IMR-90 (cell line): ENCODE measurements at regions not wholly inside any gene's neighbourhood (a gene's known extent, or its start where the extent isn't known, plus 50 kb on each side); places are given as distances from the start of the nearest gene placed in this dataset.

Experiments
- ATAC-seq: fragments of 200-7000 bp; cut with Tn5 transposase; 2 replicates; pipeline ENCODE4 v1.9.1; 2020; ENCODE audit warnings: low read depth, mild to moderate bottlenecking, moderate library complexity
- BruUV-seq: library from RNA; stranded (reverse); fragments of 400-500 nt; replicated peaks from 2 replicates; lab custom pipeline; 2021; lab: Mats Ljungman, UMichigan
- CTCF ChIA-PET: fragments of 300-600 bp; formaldehyde crosslinking; extraction: SDS; loops from one replicate; lab custom pipeline; 2021; ENCODE audit warnings: antibody characterized with exemption; lab: Yijun Ruan, JAX
- POLR2A ChIA-PET: fragments of 300-600 bp; sonication (Branson Sonifier 250); formaldehyde crosslinking; loops from one replicate; lab custom pipeline; 2022; ENCODE audit warnings: antibody characterized with exemption; ENCODE audit not compliant: unreplicated experiment; lab: Charles Lee
- DNase-seq: peaks from one replicate; pipeline ENCODE4 v3.0.0; 2013
- H2AFZ ChIP-seq: replicated peaks from 2 replicates; pipeline ENCODE3; 2013; ENCODE audit warnings: low read length, mild to moderate bottlenecking; ENCODE audit not compliant: poor library complexity
- H2AK5ac ChIP-seq: 2 replicates; pipeline ENCODE4 v1.6.1; 2013; ENCODE audit warnings: low read depth, low read length, inconsistent platforms
- H2AK9ac ChIP-seq: replicated peaks from 2 replicates; pipeline ENCODE3; 2013; ENCODE audit warnings: mild to moderate bottlenecking, low read depth, low read length, moderate library complexity; ENCODE audit not compliant: poor library complexity
- H2BK120ac ChIP-seq: 2 replicates; pipeline ENCODE4 v1.6.1; 2013; ENCODE audit warnings: low read depth, low read length, inconsistent platforms
- H2BK15ac ChIP-seq: 3 replicates; pipeline ENCODE4 v1.6.1; 2013; ENCODE audit warnings: low read depth, low read length, inconsistent platforms
- H2BK20ac ChIP-seq: 2 replicates; pipeline ENCODE4 v1.6.1; 2013; ENCODE audit warnings: low read depth, mild to moderate bottlenecking, inconsistent platforms, low read length, moderate library complexity
- H2BK5ac ChIP-seq: 2 replicates; pipeline ENCODE4 v1.6.1; 2013; ENCODE audit warnings: mild to moderate bottlenecking, low read depth, low read length, inconsistent platforms; ENCODE audit not compliant: poor library complexity, severe bottlenecking
- H3K14ac ChIP-seq: replicated peaks from 2 replicates; pipeline ENCODE4 v1.6.1; 2013; ENCODE audit warnings: low read depth, low read length, inconsistent platforms
- H3K18ac ChIP-seq: 2 replicates; pipeline ENCODE4 v1.6.1; 2013; ENCODE audit warnings: low read depth, low read length, control low read depth
- H3K23ac ChIP-seq: 2 replicates; pipeline ENCODE4 v1.6.1; 2013; ENCODE audit warnings: low read depth, low read length, inconsistent platforms
- H3K27ac ChIP-seq: 2 replicates; pipeline ENCODE4 v1.5.1; 2013; ENCODE audit warnings: mild to moderate bottlenecking, control low read depth, low read length; ENCODE audit not compliant: insufficient read depth
- H3K27me3 ChIP-seq: 2 replicates; pipeline ENCODE4 v1.6.1; 2013; ENCODE audit warnings: low read length; ENCODE audit not compliant: control insufficient read depth, insufficient read depth
- H3K36me3 ChIP-seq: 2 replicates; pipeline ENCODE4 v1.6.1; 2013; ENCODE audit warnings: low read length, mixed read lengths; ENCODE audit not compliant: control insufficient read depth, insufficient read depth
- H3K4ac ChIP-seq: 2 replicates; pipeline ENCODE4 v1.6.1; 2013; ENCODE audit warnings: low read depth, low read length, inconsistent platforms
- H3K4me1 ChIP-seq: 2 replicates; pipeline ENCODE4 v1.6.1; 2013; ENCODE audit warnings: low read length, mixed read lengths; ENCODE audit not compliant: control insufficient read depth, insufficient read depth
- H3K4me2 ChIP-seq: 2 replicates; pipeline ENCODE4 v1.6.1; 2013; ENCODE audit warnings: low read depth, mild to moderate bottlenecking, control low read depth, low read length, moderate library complexity
- H3K4me3 ChIP-seq: 2 replicates; pipeline ENCODE4 v1.5.1; 2013; ENCODE audit warnings: low read depth, mild to moderate bottlenecking, control low read depth, low read length, moderate library complexity; ENCODE audit not compliant: insufficient read depth
- H3K56ac ChIP-seq: 2 replicates; pipeline ENCODE4 v1.6.1; 2013; ENCODE audit warnings: low read length, inconsistent platforms; ENCODE audit not compliant: insufficient read depth; ENCODE audit errors: extremely low read depth
- H3K79me1 ChIP-seq, 2 experiments: 2 replicates each; pipeline ENCODE4 v1.6.1; 2013; ENCODE audit warnings: low read length in 2 of 2, inconsistent platforms in 1 of 2, low read depth in 1 of 2
- H3K9ac ChIP-seq: 2 replicates; pipeline ENCODE4 v1.6.1; 2013; ENCODE audit warnings: low read depth, low read length, control low read depth
- H3K9me1 ChIP-seq: 2 replicates; pipeline ENCODE4 v1.6.1; 2013; ENCODE audit warnings: low read length, inconsistent platforms; ENCODE audit not compliant: insufficient read depth
- H3K9me3 ChIP-seq: 2 replicates; pipeline ENCODE4 v1.6.1; 2013; ENCODE audit warnings: low read length; ENCODE audit not compliant: control insufficient read depth, insufficient read depth
- H4K20me1 ChIP-seq: 2 replicates; pipeline ENCODE4 v1.6.1; 2013; ENCODE audit warnings: low read length, inconsistent platforms; ENCODE audit not compliant: insufficient read depth
- H4K5ac ChIP-seq: 2 replicates; pipeline ENCODE4 v1.6.1; 2013; ENCODE audit warnings: mild to moderate bottlenecking, low read depth, low read length, control low read depth
- H4K8ac ChIP-seq, 2 experiments: 2 replicates each; pipeline ENCODE4 v1.6.1; 2013; ENCODE audit warnings: low read depth in 2 of 2, low read length in 2 of 2, control low read depth in 1 of 2, inconsistent platforms in 1 of 2
- H4K91ac ChIP-seq: 2 replicates; pipeline ENCODE4 v1.6.1; 2013; ENCODE audit warnings: low read depth, low read length, inconsistent platforms; ENCODE audit not compliant: insufficient read depth
- BHLHE40 ChIP-seq: fragments of 150-350 bp; IDR thresholded peaks from 2 replicates; pipeline ENCODE4 v1.6.1; 2016; ENCODE audit warnings: mild to moderate bottlenecking, low read depth, low read length
- CEBPB ChIP-seq: IDR thresholded peaks from 2 replicates; pipeline ENCODE4 v1.6.1; 2012; ENCODE audit warnings: low read depth, low read length, improper control_type of control experiment
- CHD1 ChIP-seq: IDR thresholded peaks from 2 replicates; pipeline ENCODE4 v1.6.1; 2012; ENCODE audit warnings: low read depth, low read length, improper control_type of control experiment
- FOS ChIP-seq: fragments of 150-350 bp; IDR thresholded peaks from 2 replicates; pipeline ENCODE4 v1.6.1; 2016; ENCODE audit warnings: low read depth, low read length
- MAFK ChIP-seq: IDR thresholded peaks from 2 replicates; pipeline ENCODE4 v1.6.1; 2012; ENCODE audit warnings: low read depth, low read length, improper control_type of control experiment
- MAZ ChIP-seq: IDR thresholded peaks from 2 replicates; pipeline ENCODE4 v1.6.1; 2012; ENCODE audit warnings: low read depth, mild to moderate bottlenecking, low read length, improper control_type of control experiment, moderate library complexity, borderline replicate concordance
- MXI1 ChIP-seq: IDR thresholded peaks from 2 replicates; pipeline ENCODE4 v1.6.1; 2012; ENCODE audit warnings: low read depth, mild to moderate bottlenecking, low read length, moderate library complexity, borderline replicate concordance
- NFE2L2 ChIP-seq: fragments of 150-350 bp; IDR thresholded peaks from 2 replicates; pipeline ENCODE4 v1.6.1; 2016; ENCODE audit warnings: low read depth, mild to moderate bottlenecking, low read length
- POLR2A ChIP-seq: IDR thresholded peaks from 2 replicates; pipeline ENCODE4 v1.6.1; 2012; ENCODE audit warnings: mild to moderate bottlenecking, low read depth, low read length
- RAD21 ChIP-seq: IDR thresholded peaks from 2 replicates; pipeline ENCODE4 v1.6.1; 2012; ENCODE audit warnings: low read length, improper control_type of control experiment
- RFX5 ChIP-seq: IDR thresholded peaks from 2 replicates; pipeline ENCODE4 v1.8.0; 2012; ENCODE audit warnings: low read depth, mild to moderate bottlenecking, low read length, moderate library complexity
- SMC3 ChIP-seq: fragments of 150-350 bp; IDR thresholded peaks from 2 replicates; pipeline ENCODE4 v1.6.1; 2016; ENCODE audit warnings: low read depth, mild to moderate bottlenecking, antibody characterized with exemption, low read length, moderate library complexity
- WGBS, 2 experiments: methylation state at CpG; one replicate each; pipeline versions ENCODE4 v1.1.5 to v1.1.7; 2013; ENCODE audit warnings: missing lambda C conversion rate in 2 of 2; ENCODE audit not compliant: insufficient read length in 1 of 2; ENCODE audit errors: extremely low coverage in 2 of 2; 5-methylcytosine and 5-hydroxymethylcytosine counted together
- dilution Hi-C: fragments of 300-500 bp; cut with HindIII; formaldehyde crosslinking; loops from one replicate; pipeline ENCODE4 v1.14.3; 2018; ENCODE audit warnings: low sequenced_read_pairs; ENCODE audit not compliant: unreplicated experiment
- in situ Hi-C: fragments of 300-500 bp; cut with MboI; formaldehyde crosslinking; loops from 3 replicates; pipeline ENCODE4 v1.14.3; 2019; ENCODE audit warnings: low sequenced_read_pairs, inconsistent platforms, mixed read lengths
- intact Hi-C: fragments of 100-400 bp; cut with micrococcal nuclease; formaldehyde crosslinking; loops from 2 replicates; pipeline ENCODE4 v1.10.0; 2022
- TF ChIP-seq, protein P1 (sequence below): fragments of 150-350 bp; IDR thresholded peaks from 2 replicates; pipeline ENCODE4 v1.6.1; 2016; ENCODE audit warnings: low read depth, mild to moderate bottlenecking, low read length, moderate library complexity, borderline replicate concordance
- TF ChIP-seq, protein P2 (sequence below): fragments of 150-350 bp; IDR thresholded peaks from 2 replicates; pipeline ENCODE4 v1.6.1; 2017; ENCODE audit warnings: mild to moderate bottlenecking, antibody characterized with exemption, low read length, low read depth
- TF ChIP-seq, protein P3 (sequence below): conservative IDR thresholded peaks from 2 replicates; pipeline ENCODE4 v1.5.1; 2012; ENCODE audit warnings: mild to moderate bottlenecking, low read depth, low read length, improper control_type of control experiment

DNA sequence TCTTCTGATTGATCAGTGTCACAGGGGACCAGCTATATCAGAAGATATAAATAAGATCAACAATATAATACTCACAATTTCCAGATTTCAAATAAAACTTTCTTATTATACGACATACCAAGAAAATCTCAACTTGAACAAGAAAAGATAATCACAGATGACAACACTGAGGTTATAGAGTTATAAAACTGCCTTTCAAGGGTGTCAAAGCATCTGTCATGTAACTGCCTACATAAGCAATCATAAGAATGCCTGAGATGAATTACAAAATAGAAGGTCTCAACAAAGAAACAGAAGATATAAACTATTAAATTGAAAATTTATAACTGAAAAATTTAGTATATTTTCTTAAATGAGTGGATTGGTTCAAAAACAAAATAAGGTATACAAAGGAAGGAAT lies 659.2 kb downstream of the SLC16A7 start:
- no peak overlapping the region for H2AK9ac ChIP-seq
- in situ Hi-C loops: loop anchor here (10.0 kb wide), 1 partner anchor 240 kb away; no protein-coding TSS in a partner anchor
- no peak overlapping the region for H3K14ac ChIP-seq

More for the DNA sequence above, 659.2 kb downstream of the SLC16A7 start:
- CTCF ChIA-PET: no interaction called here
- Histone ChIP-seq H3K27me3 (no peaks in the 10 kb centered on the region), H2BK120ac (no peak overlapping the region), H3K9me1 (no peaks in the 10 kb centered on the region), H4K8ac (no peak overlapping the region), H4K20me1 (no peaks in the 10 kb centered on the region), H4K91ac (no peak overlapping the region), H3K4me2 (no peak overlapping the region), H3K36me3 (no peaks in the 10 kb centered on the region), H3K23ac (no peak overlapping the region), H3K56ac (no peak overlapping the region), H3K79me1 (no peaks in the 10 kb centered on the region), H3K4ac (no peak overlapping the region), H3K27ac (no peak overlapping the region), H4K5ac (no peak overlapping the region), H3K9me3 (no peaks in the 10 kb centered on the region), H3K4me1 (no peaks in the 10 kb centered on the region), H2AFZ (no peak overlapping the region), H2BK5ac (no peak overlapping the region), H3K9ac (no peak overlapping the region), H2BK15ac (no peak overlapping the region), H2AK5ac (no peak overlapping the region; the same call in 1 of the 2 replicates), H3K18ac (no peak overlapping the region), H2BK20ac (no peak overlapping the region), H3K4me3 (no peak overlapping the region)
- DNase-seq (no peak), ATAC-seq (no peak)
- BruUV-seq: no TSS peak
- dilution Hi-C loops (no loop called here), intact Hi-C loops (no loop called here)
- 100% methylated on average over 1 of the region's 1 CpG; no CpG with 5 or more reads in 1 of the 2 experiments for WGBS, 2 experiments
- no peak for TF ChIP-seq RFX5
- TF ChIP-seq SMC3: no peak
- no peak for TF ChIP-seq MXI1
- TF ChIP-seq MAFK: no peak
- no peak for TF ChIP-seq CHD1
- no peak for TF ChIP-seq POLR2A
- TF ChIP-seq CEBPB: no peak
- no peak for TF ChIP-seq BHLHE40
- TF ChIP-seq, protein P1, sequence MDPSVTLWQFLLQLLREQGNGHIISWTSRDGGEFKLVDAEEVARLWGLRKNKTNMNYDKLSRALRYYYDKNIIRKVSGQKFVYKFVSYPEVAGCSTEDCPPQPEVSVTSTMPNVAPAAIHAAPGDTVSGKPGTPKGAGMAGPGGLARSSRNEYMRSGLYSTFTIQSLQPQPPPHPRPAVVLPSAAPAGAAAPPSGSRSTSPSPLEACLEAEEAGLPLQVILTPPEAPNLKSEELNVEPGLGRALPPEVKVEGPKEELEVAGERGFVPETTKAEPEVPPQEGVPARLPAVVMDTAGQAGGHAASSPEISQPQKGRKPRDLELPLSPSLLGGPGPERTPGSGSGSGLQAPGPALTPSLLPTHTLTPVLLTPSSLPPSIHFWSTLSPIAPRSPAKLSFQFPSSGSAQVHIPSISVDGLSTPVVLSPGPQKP: no peak
- TF ChIP-seq, protein P2, sequence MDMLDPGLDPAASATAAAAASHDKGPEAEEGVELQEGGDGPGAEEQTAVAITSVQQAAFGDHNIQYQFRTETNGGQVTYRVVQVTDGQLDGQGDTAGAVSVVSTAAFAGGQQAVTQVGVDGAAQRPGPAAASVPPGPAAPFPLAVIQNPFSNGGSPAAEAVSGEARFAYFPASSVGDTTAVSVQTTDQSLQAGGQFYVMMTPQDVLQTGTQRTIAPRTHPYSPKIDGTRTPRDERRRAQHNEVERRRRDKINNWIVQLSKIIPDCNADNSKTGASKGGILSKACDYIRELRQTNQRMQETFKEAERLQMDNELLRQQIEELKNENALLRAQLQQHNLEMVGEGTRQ: no peak
- TF ChIP-seq FOS: no peak
- TF ChIP-seq MAZ: no peak
- TF ChIP-seq, protein P3, sequence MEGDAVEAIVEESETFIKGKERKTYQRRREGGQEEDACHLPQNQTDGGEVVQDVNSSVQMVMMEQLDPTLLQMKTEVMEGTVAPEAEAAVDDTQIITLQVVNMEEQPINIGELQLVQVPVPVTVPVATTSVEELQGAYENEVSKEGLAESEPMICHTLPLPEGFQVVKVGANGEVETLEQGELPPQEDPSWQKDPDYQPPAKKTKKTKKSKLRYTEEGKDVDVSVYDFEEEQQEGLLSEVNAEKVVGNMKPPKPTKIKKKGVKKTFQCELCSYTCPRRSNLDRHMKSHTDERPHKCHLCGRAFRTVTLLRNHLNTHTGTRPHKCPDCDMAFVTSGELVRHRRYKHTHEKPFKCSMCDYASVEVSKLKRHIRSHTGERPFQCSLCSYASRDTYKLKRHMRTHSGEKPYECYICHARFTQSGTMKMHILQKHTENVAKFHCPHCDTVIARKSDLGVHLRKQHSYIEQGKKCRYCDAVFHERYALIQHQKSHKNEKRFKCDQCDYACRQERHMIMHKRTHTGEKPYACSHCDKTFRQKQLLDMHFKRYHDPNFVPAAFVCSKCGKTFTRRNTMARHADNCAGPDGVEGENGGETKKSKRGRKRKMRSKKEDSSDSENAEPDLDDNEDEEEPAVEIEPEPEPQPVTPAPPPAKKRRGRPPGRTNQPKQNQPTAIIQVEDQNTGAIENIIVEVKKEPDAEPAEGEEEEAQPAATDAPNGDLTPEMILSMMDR: no peak
- TF ChIP-seq RAD21: no peak
- no peak for TF ChIP-seq NFE2L2
- POLR2A ChIA-PET: no interaction called here
